Thymus (tissue), 11 donors: ENCODE measurements at regions not wholly inside any gene's neighbourhood (a gene's known extent, or its start where the extent isn't known, plus 50 kb on each side); places are given as distances from the start of the nearest gene placed in this dataset.

Source experiments
- DNase-seq, 9 donors: peaks; one replicate each; pipeline ENCODE4 v3.0.0-alpha.2; 2013; ENCODE audit warnings: low spot score in 9 of 9, low read depth in 6 of 9, missing footprints in 1 of 9
- H3K27ac ChIP-seq, 2 donors: one replicate each; pipeline ENCODE4 v1.5.1; 2013; ENCODE audit warnings: control low read depth in 1 of 2, low read depth in 1 of 2, low read length in 1 of 2, mild to moderate bottlenecking in 1 of 2, moderate library complexity in 1 of 2
- H3K27me3 ChIP-seq, 2 donors: one replicate each; pipeline ENCODE4 v1.5.1; 2013; ENCODE audit warnings: low read length in 1 of 2; ENCODE audit not compliant: control insufficient read depth in 2 of 2, insufficient read depth in 1 of 2
- H3K36me3 ChIP-seq, 2 donors: one replicate each; pipeline ENCODE4 v1.5.1; 2013; ENCODE audit warnings: low read length in 1 of 2, mild to moderate bottlenecking in 1 of 2, moderate library complexity in 1 of 2; ENCODE audit not compliant: control insufficient read depth in 2 of 2, insufficient read depth in 2 of 2
- H3K4me1 ChIP-seq, 2 donors: one replicate each; pipeline ENCODE4 v1.5.1; 2013; ENCODE audit warnings: low read length in 2 of 2; ENCODE audit not compliant: control insufficient read depth in 2 of 2, insufficient read depth in 2 of 2
- H3K4me3 ChIP-seq, 2 donors: one replicate each; pipeline ENCODE4 v1.5.1; 2013; ENCODE audit warnings: low read length in 2 of 2, control low read depth in 1 of 2, mild to moderate bottlenecking in 1 of 2
- H3K9me3 ChIP-seq, 2 donors: one replicate each; pipeline ENCODE4 v1.5.1; 2013; ENCODE audit warnings: low read length in 1 of 2, mild to moderate bottlenecking in 1 of 2; ENCODE audit not compliant: control insufficient read depth in 2 of 2, insufficient read depth in 1 of 2
- WGBS: extraction: QIAGEN DNeasy Blood & Tissue Kit; methylation state at CpG from one replicate; pipeline ENCODE4 v1.1.7; 2013; 5-methylcytosine and 5-hydroxymethylcytosine counted together
- donor health status: healthy.

- no peak overlapping the region for H3K27ac ChIP-seq
- WGBS = 88% methylated on average over 6 of the region's 6 CpGs
- H3K4me3 ChIP-seq = no peak overlapping the region
- no peaks in the 10 kb centered on the region for H3K27me3 ChIP-seq
- H3K9me3 ChIP-seq = peaks cover 0 to 3% of the 10 kb centered on the region in 2 donors
- DNase-seq = no peak
- no peaks in the 10 kb centered on the region for H3K36me3 ChIP-seq
- no peaks in the 10 kb centered on the region for H3K4me1 ChIP-seq
Measured at GRCh38 chr5:104612005-104612404, 1049.4 kb upstream of the NUDT12 start.

DNA sequence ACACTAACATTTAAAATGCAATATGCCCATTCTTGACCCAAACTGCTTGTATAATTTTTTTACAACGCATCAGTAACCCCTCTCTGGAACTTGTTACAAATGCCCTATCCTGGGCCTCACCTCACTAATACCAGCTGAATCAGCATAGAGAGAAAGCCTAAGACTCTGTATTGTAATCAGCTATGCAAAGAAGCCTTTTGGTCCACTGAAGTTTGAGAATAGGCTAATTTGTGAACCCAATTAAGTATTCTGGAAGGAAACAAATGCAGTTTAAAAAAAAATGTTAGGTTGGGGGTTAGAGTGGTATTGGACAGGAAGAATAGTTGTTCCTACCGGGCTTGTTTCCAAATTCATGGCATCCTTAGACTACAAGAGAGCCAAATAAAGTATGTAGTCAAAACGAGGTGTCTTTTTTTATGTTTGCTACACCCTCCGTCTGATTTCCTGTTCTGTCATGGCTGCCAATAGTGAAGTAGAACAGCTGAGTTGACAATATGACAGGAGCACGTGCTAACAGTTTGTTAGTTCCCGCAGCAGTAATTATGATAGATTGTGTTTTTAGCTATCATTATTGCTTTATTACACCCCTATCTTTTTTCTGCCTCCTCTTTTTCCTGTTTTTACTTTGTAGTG lies 1048.7 kb upstream of the NUDT12 start:
- peaks cover 0 to 3% of the 10 kb centered on the region in 2 donors for H3K9me3 ChIP-seq
- no peak overlapping the region for H3K27ac ChIP-seq
- no peaks in the 10 kb centered on the region for H3K27me3 ChIP-seq
- WGBS = 67% methylated on average over 6 of the region's 6 CpGs
- no peaks in the 10 kb centered on the region for H3K4me1 ChIP-seq
- H3K36me3 ChIP-seq = no peaks in the 10 kb centered on the region
- no peak overlapping the region for H3K4me3 ChIP-seq
- DNase-seq = no peak

DNA sequence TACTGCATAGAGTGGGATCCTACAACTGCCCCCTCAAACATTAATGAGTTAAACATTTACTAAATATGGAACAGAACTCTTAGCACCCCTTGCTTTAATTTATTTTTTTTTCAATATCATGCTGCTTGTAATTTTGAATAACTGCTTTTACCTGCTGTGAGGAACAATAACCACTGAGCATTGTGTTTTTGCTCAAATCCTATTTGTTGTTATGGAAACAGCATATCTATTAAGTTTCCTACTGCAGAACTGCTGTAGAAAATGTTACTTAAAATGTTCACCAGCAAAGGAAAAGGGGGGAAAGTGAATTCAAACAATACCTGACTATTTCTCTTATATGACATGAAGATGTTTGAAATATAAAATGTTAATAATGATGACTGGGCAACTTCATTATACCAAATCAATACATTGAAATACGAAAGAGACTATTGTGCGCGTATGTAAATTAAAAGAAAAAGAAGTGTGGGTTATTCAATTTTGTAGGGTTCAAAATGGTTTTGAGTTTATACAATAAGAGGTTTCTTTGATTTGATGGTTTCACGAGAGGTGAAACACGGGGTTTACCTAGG lies 1043.8 kb upstream of the NUDT12 start:
- Histone ChIP-seq H3K9me3 (no peaks in the 10 kb centered on the region), H3K4me3 (no peak overlapping the region), H3K27me3 (no peaks in the 10 kb centered on the region), H3K36me3 (no peaks in the 10 kb centered on the region), H3K27ac (no peak overlapping the region), H3K4me1 (no peaks in the 10 kb centered on the region)
- 76% methylated on average over 5 of the region's 5 CpGs for WGBS
- no peak for DNase-seq

- DNase-seq = no peak
- no peaks in the 10 kb centered on the region for H3K9me3 ChIP-seq
- WGBS = 79% methylated on average over 2 of the region's 2 CpGs
- no peaks in the 10 kb centered on the region for H3K36me3 ChIP-seq
- H3K4me1 ChIP-seq = no peaks in the 10 kb centered on the region
- H3K27me3 ChIP-seq = no peaks in the 10 kb centered on the region
- H3K27ac ChIP-seq = no peak overlapping the region
- no peak overlapping the region for H3K4me3 ChIP-seq
Measured at GRCh38 chr5:104599726-104600125, 1037.1 kb upstream of the NUDT12 start.

- H3K27ac ChIP-seq = no peak overlapping the region
- no peaks in the 10 kb centered on the region for H3K4me1 ChIP-seq
- DNase-seq = no peak
- no peaks in the 10 kb centered on the region for H3K36me3 ChIP-seq
- H3K27me3 ChIP-seq = no peaks in the 10 kb centered on the region
- no peaks in the 10 kb centered on the region for H3K9me3 ChIP-seq
- 8% methylated on average over 1 of the region's 1 CpG for WGBS
- H3K4me3 ChIP-seq = no peak overlapping the region
Measured at GRCh38 chr5:104598285-104598684, 1035.7 kb upstream of the NUDT12 start.

- 86% methylated on average over 4 of the region's 4 CpGs for WGBS
- Histone ChIP-seq H3K4me3 (no peak overlapping the region), H3K9me3 (no peaks in the 10 kb centered on the region), H3K27ac (no peak overlapping the region), H3K36me3 (no peaks in the 10 kb centered on the region), H3K4me1 (no peaks in the 10 kb centered on the region), H3K27me3 (no peaks in the 10 kb centered on the region)
- DNase-seq = no peak
Measured at GRCh38 chr5:104594850-104595249, 1032.3 kb upstream of the NUDT12 start.

DNA sequence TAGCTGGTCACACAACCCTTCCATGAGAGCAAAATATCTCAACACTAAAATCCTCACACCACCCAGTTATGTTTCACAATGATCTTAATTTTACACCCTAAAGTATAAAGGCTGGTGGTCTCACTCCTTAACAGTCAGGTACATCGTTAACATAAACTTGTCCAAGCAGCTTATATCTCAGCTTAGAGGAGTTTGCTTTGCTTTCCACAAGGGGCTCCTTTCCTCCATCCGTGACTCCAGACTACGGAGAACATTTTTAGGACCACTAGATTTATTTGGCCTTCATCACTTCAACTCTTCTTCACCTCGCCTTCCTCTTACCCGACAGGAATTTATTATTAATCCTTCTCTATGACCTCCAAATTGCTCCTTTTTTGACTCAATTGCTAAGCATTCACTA lies 1014.1 kb upstream of the NUDT12 start:
- H3K4me3 ChIP-seq = no peak overlapping the region
- no peaks in the 10 kb centered on the region for H3K36me3 ChIP-seq
- DNase-seq = no peak
- H3K27me3 ChIP-seq = no peaks in the 10 kb centered on the region
- no peaks in the 10 kb centered on the region for H3K4me1 ChIP-seq
- WGBS = 74% methylated on average over 5 of the region's 5 CpGs
- H3K9me3 ChIP-seq = no peaks in the 10 kb centered on the region
- H3K27ac ChIP-seq = no peak overlapping the region

DNA sequence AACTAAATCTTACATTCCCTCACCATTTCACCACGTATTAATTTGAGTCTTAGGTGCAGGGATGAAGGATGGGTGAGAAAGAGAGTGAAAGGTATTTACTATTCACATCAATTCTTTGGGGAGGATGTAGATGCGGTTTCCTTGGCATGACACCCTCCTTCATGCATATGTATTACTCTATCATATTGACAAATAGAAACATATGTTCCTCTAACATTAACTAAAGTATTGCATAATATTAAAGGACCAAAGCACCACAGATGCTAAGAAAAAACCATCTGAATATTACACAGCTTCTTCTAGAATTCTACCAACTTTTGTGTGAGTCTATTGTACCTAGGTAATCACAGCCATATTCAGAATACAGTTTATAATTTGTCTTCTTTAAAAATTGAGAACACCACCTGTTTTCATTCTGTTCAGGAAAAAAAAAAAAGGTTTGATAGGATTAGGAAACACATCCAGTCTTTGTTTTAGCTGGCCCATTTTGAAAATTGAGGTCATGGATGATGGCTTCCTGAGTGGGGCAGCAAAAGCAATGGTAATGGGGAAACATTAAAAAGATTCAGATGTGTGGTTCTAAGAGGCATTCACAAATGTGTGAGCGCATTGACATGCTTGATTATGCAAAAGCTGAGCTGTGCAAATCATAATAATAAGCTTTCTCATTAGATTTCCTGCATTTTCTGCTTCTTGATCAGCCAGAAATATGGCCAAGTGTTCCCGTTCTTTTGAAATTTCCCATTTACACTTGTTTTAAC lies 1011.5 kb upstream of the NUDT12 start:
- no peaks in the 10 kb centered on the region for H3K27me3 ChIP-seq
- no peak for DNase-seq
- no peaks in the 10 kb centered on the region for H3K36me3 ChIP-seq
- H3K9me3 ChIP-seq = no peaks in the 10 kb centered on the region
- no peaks in the 10 kb centered on the region for H3K4me1 ChIP-seq
- no peak overlapping the region for H3K4me3 ChIP-seq
- no peak overlapping the region for H3K27ac ChIP-seq
- 87% methylated on average over 4 of the region's 4 CpGs for WGBS

GRCh38 chr5:104569621-104570020 lies 1007.0 kb upstream of the NUDT12 start:
- no peaks in the 10 kb centered on the region for H3K4me1 ChIP-seq
- 90% methylated on average over 1 of the region's 1 CpG for WGBS

More at GRCh38 chr5:104569621-104570020, 1007.0 kb upstream of the NUDT12 start:
- H3K36me3 ChIP-seq = no peaks in the 10 kb centered on the region
- H3K9me3 ChIP-seq = no peaks in the 10 kb centered on the region
- no peak overlapping the region for H3K4me3 ChIP-seq
- no peaks in the 10 kb centered on the region for H3K27me3 ChIP-seq
- H3K27ac ChIP-seq = no peak overlapping the region
- DNase-seq = no peak
